CD4-positive, alpha-beta T cell (primary cell): ENCODE measurements at regions not wholly inside any gene's neighbourhood (a gene's known extent, or its start where the extent isn't known, plus 50 kb on each side); places are given as distances from the start of the nearest gene placed in this dataset.

Source experiments
- ATAC-seq: fragments of 200-7000 bp; cut with Tn5 transposase; one replicate; pipeline ENCODE4 v1.10.0; 2022; ENCODE audit warnings: mild to moderate bottlenecking; ENCODE audit not compliant: poor library complexity
- CTCF ChIA-PET: fragments of 350-600 bp; sonication (Branson Sonifier 250); formaldehyde crosslinking; loops from one replicate; lab custom pipeline; 2021; ENCODE audit warnings: antibody characterized with exemption, inconsistent platforms; lab: Charles Lee
- POLR2A ChIA-PET: fragments of 350-600 bp; sonication (Branson Sonifier 250); formaldehyde crosslinking; loops from one replicate; lab custom pipeline; 2021; ENCODE audit warnings: antibody characterized with exemption, inconsistent platforms; lab: Charles Lee
- DNase-seq, 14 experiments: peaks; one replicate each; pipeline ENCODE4 v3.0.0-alpha.2; 2013 to 2020; ENCODE audit warnings: mixed read lengths in 2 of 14
- H3K27ac ChIP-seq, 2 donors: one replicate each; pipeline versions ENCODE4 v1.5.1 to v1.7.0; 2013; ENCODE audit warnings: low read length in 2 of 2, low read depth in 1 of 2, mild to moderate bottlenecking in 1 of 2
- H3K27me3 ChIP-seq, 2 experiments: 1 replicate in 1 of 2; 2 replicates in 1 of 2; pipeline versions ENCODE4 v1.6.1 to v1.7.0; 2013; ENCODE audit warnings: low read length in 2 of 2, control low read depth in 1 of 2, mild to moderate bottlenecking in 1 of 2, moderate library complexity in 1 of 2; ENCODE audit not compliant: insufficient read depth in 2 of 2, control insufficient read depth in 1 of 2
- H3K36me3 ChIP-seq: one replicate; pipeline ENCODE4 v1.6.1; 2013; ENCODE audit warnings: low read length, control low read depth; ENCODE audit not compliant: insufficient read depth
- H3K4me1 ChIP-seq: one replicate; pipeline ENCODE4 v1.6.1; 2013; ENCODE audit warnings: low read length, control low read depth; ENCODE audit not compliant: insufficient read depth
- H3K4me3 ChIP-seq: one replicate; pipeline ENCODE4 v1.5.1; 2013; ENCODE audit warnings: mild to moderate bottlenecking, low read length, moderate library complexity
- H3K9me3 ChIP-seq, 2 experiments: 1 replicate in 1 of 2; 2 replicates in 1 of 2; pipeline versions ENCODE4 v1.6.1 to v1.7.0; 2013; ENCODE audit warnings: low read length in 2 of 2, mild to moderate bottlenecking in 2 of 2, control low read depth in 1 of 2, moderate library complexity in 1 of 2; ENCODE audit not compliant: control insufficient read depth in 1 of 2, insufficient read depth in 1 of 2
- H3K27ac Mint-ChIP-seq: one replicate; pipeline ENCODE4 v1.8.0; 2020; ENCODE audit warnings: mixed read lengths
- H3K27me3 Mint-ChIP-seq: one replicate; pipeline ENCODE4 v1.8.0; 2021; ENCODE audit warnings: mixed read lengths
- H3K36me3 Mint-ChIP-seq: one replicate; pipeline ENCODE4 v1.8.0; 2021; ENCODE audit warnings: low read depth, mixed read lengths
- H3K4me1 Mint-ChIP-seq: one replicate; pipeline ENCODE4 v1.8.0; 2021; ENCODE audit warnings: low read depth, mixed read lengths
- H3K4me3 Mint-ChIP-seq: one replicate; pipeline ENCODE4 v1.8.0; 2020; ENCODE audit warnings: mild to moderate bottlenecking, mixed read lengths
- H3K9me3 Mint-ChIP-seq: one replicate; pipeline ENCODE4 v1.8.0; 2020; ENCODE audit warnings: mixed read lengths
- CTCF ChIP-seq: fragments of 200-600 bp; IDR thresholded peaks from one replicate; pipeline ENCODE4 v1.8.0; 2022; ENCODE audit warnings: antibody characterized with exemption, mild to moderate bottlenecking
- intact Hi-C, 2 experiments: fragments of 100-400 bp; cut with DNase I in 1 of 2; cut with micrococcal nuclease in 1 of 2; formaldehyde crosslinking; loops; one replicate each; pipeline versions ENCODE4 v1.15.1 to v1.9.0; 2023 to 2025; cut with DNase I, micrococcal nuclease

GRCh38 chr7:121795736-121796135, 77.2 kb upstream of the PTPRZ1 start:
- Mint-ChIP-seq H3K27ac (no peak overlapping the region), H3K4me3 (no peak overlapping the region), H3K36me3 (no peaks in the 10 kb centered on the region), H3K27me3 (no peaks in the 10 kb centered on the region), H3K9me3 (peaks cover 7% of the 10 kb centered on the region), H3K4me1 (no peaks in the 10 kb centered on the region)
- intact Hi-C loops = no loop called here
- no peak overlapping the region for H3K27ac ChIP-seq
- no peaks in the 10 kb centered on the region for H3K36me3 ChIP-seq
- H3K4me3 ChIP-seq = no peak overlapping the region
- no peak for TF ChIP-seq CTCF
- H3K27me3 ChIP-seq = no peaks in the 10 kb centered on the region
- no peak for ATAC-seq
- no peaks in the 10 kb centered on the region for H3K4me1 ChIP-seq
- DNase-seq = no peak
- POLR2A ChIA-PET = no interaction called here
- peaks cover 0 to 3% of the 10 kb centered on the region in 2 experiments for H3K9me3 ChIP-seq
- CTCF ChIA-PET = no interaction called here

GRCh38 chr7:121793716-121794115, 79.2 kb upstream of the PTPRZ1 start:
- Histone ChIP-seq H3K27ac (no peak overlapping the region), H3K4me3 (no peak overlapping the region), H3K4me1 (no peaks in the 10 kb centered on the region), H3K27me3 (no peaks in the 10 kb centered on the region), H3K36me3 (no peaks in the 10 kb centered on the region), H3K9me3 (peaks cover 0 to 3% of the 10 kb centered on the region in 2 experiments)
- POLR2A ChIA-PET = no interaction called here
- intact Hi-C loops = no loop called here
- no peak for TF ChIP-seq CTCF
- no peak overlapping the region for H3K4me3 Mint-ChIP-seq
- ATAC-seq (no peak), DNase-seq (no peak)
- peaks cover 2% of the 10 kb centered on the region for H3K9me3 Mint-ChIP-seq
- H3K27me3 Mint-ChIP-seq = no peaks in the 10 kb centered on the region
- H3K4me1 Mint-ChIP-seq = no peaks in the 10 kb centered on the region
- no peaks in the 10 kb centered on the region for H3K36me3 Mint-ChIP-seq
- no peak overlapping the region for H3K27ac Mint-ChIP-seq
- CTCF ChIA-PET = no interaction called here

- no peak for ATAC-seq
- no peaks in the 10 kb centered on the region for H3K4me1 Mint-ChIP-seq
- ChIA-PET CTCF (no interaction called here), POLR2A (no interaction called here)
- Histone ChIP-seq H3K27ac (no peak overlapping the region), H3K4me3 (no peak overlapping the region), H3K27me3 (no peaks in the 10 kb centered on the region), H3K4me1 (no peaks in the 10 kb centered on the region), H3K9me3 (no peaks in the 10 kb centered on the region), H3K36me3 (no peaks in the 10 kb centered on the region)
- intact Hi-C loops = no loop called here
- no peak overlapping the region for H3K4me3 Mint-ChIP-seq
- H3K36me3 Mint-ChIP-seq = no peaks in the 10 kb centered on the region
- no peak overlapping the region for H3K27ac Mint-ChIP-seq
- TF ChIP-seq CTCF = no peak
- DNase-seq = no peak
- no peaks in the 10 kb centered on the region for H3K27me3 Mint-ChIP-seq
- H3K9me3 Mint-ChIP-seq = no peaks in the 10 kb centered on the region
Measured at GRCh38 chr7:121777672-121778071, 95.3 kb upstream of the PTPRZ1 start.
